OCI-LY7 (cell line): ENCODE measurements at regions not wholly inside any gene's neighbourhood (a gene's known extent, or its start where the extent isn't known, plus 50 kb on each side); places are given as distances from the start of the nearest gene placed in this dataset.

Source experiments
- CTCF ChIP-seq: fragments of 200-600 bp; sonication (generic); conservative IDR thresholded peaks from 2 replicates; pipeline ENCODE4 v1.5.1; 2014; ENCODE audit warnings: mild to moderate bottlenecking, antibody characterized with exemption, low read length, moderate library complexity, mixed read lengths
- EZH2phosphoT487 ChIP-seq: fragments of 200-600 bp; sonication (generic); IDR thresholded peaks from 2 replicates; pipeline ENCODE4 v1.6.1; 2018; ENCODE audit warnings: low read depth, borderline replicate concordance, mild to moderate bottlenecking, mixed run types, antibody characterized with exemption, low read length, moderate library complexity, mixed read lengths

DNA sequence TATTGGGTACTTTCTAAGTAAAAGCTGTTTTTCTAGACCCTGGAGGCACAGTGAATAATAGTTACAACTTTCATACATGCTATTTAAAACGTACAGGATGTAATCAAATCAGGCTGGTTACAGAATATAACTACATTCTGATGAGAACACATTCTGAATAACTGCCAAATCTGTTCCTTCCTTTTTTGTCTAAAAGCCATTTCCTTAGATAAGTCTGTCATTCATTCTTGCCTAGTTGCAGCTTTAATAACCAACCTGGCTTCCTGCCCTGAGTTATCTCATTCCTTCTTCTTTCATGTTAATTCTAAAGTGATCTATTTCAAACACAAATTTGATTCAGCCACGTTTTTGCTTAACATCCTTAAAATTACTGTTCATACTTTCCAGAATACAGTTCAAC, 189.7 kb upstream of the ITM2A start:
- TF ChIP-seq CTCF (no peak), EZH2phosphoT487 (no peak)
